Suprapubic skin (tissue), 4 donors: ENCODE measurements at regions not wholly inside any gene's neighbourhood (a gene's known extent, or its start where the extent isn't known, plus 50 kb on each side); places are given as distances from the start of the nearest gene placed in this dataset.

Source experiments
- POLR2A ChIP-seq, 2 donors: fragments of 450-650 bp; IDR thresholded peaks; one replicate each; pipeline ENCODE4 v1.6.1; 2017; ENCODE audit warnings: antibody characterized with exemption in 2 of 2, mild to moderate bottlenecking in 2 of 2, moderate library complexity in 2 of 2
- POLR2AphosphoS5 ChIP-seq, 3 donors: sonication (generic); formaldehyde crosslinking; IDR thresholded peaks; one replicate each; pipeline ENCODE4 v1.6.1; 2017; ENCODE audit warnings: antibody characterized with exemption in 3 of 3
- TF ChIP-seq, protein P1 (sequence below), 2 donors: fragments of 200-600 bp in 1 of 2; fragments of 450-650 bp in 1 of 2; sonication (generic) in 1 of 2; IDR thresholded peaks; one replicate each; pipeline ENCODE4 v1.5.1; 2016 to 2019; ENCODE audit warnings: antibody characterized with exemption in 2 of 2, mild to moderate bottlenecking in 1 of 2, moderate library complexity in 1 of 2

DNA sequence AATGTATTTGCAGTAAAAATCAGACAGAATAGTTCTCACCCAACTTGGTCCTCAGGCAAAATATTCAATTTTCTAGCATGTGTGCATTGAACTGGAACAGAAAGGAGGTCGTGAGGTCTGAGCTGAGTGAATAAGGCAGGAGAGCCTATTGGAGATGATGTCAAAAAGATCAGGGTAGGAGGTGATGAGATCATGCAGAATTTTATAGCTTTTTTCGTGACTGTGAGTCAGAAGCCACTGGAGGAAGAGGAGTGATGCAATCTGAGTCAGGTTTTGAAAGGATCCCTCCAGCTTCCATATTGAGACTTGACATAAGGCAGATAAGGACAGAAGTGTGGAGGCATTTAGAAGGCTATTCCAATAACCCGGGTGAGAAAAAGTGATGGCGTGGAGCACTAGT lies 299.5 kb upstream of the SOX11 start:
- TF ChIP-seq, protein P1, sequence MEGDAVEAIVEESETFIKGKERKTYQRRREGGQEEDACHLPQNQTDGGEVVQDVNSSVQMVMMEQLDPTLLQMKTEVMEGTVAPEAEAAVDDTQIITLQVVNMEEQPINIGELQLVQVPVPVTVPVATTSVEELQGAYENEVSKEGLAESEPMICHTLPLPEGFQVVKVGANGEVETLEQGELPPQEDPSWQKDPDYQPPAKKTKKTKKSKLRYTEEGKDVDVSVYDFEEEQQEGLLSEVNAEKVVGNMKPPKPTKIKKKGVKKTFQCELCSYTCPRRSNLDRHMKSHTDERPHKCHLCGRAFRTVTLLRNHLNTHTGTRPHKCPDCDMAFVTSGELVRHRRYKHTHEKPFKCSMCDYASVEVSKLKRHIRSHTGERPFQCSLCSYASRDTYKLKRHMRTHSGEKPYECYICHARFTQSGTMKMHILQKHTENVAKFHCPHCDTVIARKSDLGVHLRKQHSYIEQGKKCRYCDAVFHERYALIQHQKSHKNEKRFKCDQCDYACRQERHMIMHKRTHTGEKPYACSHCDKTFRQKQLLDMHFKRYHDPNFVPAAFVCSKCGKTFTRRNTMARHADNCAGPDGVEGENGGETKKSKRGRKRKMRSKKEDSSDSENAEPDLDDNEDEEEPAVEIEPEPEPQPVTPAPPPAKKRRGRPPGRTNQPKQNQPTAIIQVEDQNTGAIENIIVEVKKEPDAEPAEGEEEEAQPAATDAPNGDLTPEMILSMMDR (IDR thresholded peaks at IDR 0.05), result no peak
- TF ChIP-seq POLR2A (IDR thresholded peaks at IDR 0.05) (no peak), POLR2AphosphoS5 (IDR thresholded peaks at IDR 0.05) (no peak)
